SK-N-SH treated with all-trans-retinoic acid at 6 μM for 48 hours (cell line): ENCODE measurements at regions not wholly inside any gene's neighbourhood (a gene's known extent, or its start where the extent isn't known, plus 50 kb on each side); places are given as distances from the start of the nearest gene placed in this dataset.

Experiments
- ATAC-seq: fragments of 200-7000 bp; cut with Tn5 transposase; 3 replicates; pipeline ENCODE4 v1.9.1; 2020; ENCODE audit warnings: mild to moderate bottlenecking, moderate library complexity
- ARNTL ChIP-seq: fragments of 450-650 bp; formaldehyde crosslinking; IDR thresholded peaks from 2 replicates; pipeline ENCODE4 v1.5.0; 2020; ENCODE audit warnings: low read depth, mild to moderate bottlenecking, moderate library complexity, borderline replicate concordance
- BACH2 ChIP-seq: fragments of 250-450 bp; sonication (Bioruptor Pico); IDR thresholded peaks from 2 replicates; pipeline ENCODE4 v1.9.0; 2021; ENCODE audit warnings: mild to moderate bottlenecking, borderline replicate concordance
- CSDC2 ChIP-seq: fragments of 250-450 bp; sonication (Bioruptor Pico); IDR thresholded peaks from 2 replicates; pipeline ENCODE4 v1.5.0; 2020; ENCODE audit warnings: mild to moderate bottlenecking, moderate library complexity
- ESRRG ChIP-seq: fragments of 250-450 bp; sonication (Bioruptor Pico); IDR thresholded peaks from 2 replicates; pipeline ENCODE4 v1.6.1; 2021; ENCODE audit warnings: mild to moderate bottlenecking
- GLIS3 ChIP-seq: fragments of 250-450 bp; sonication (Bioruptor Pico); IDR thresholded peaks from 2 replicates; pipeline ENCODE4 v1.5.0; 2020; ENCODE audit warnings: mild to moderate bottlenecking, moderate library complexity
- ISL1 ChIP-seq: fragments of 250-450 bp; sonication (Bioruptor Pico); IDR thresholded peaks from 2 replicates; pipeline ENCODE4 v2.1.2; 2022; ENCODE audit warnings: mild to moderate bottlenecking, moderate library complexity
- OSR1 ChIP-seq: fragments of 250-450 bp; sonication (Bioruptor Pico); IDR thresholded peaks from 2 replicates; pipeline ENCODE4 v1.8.0; 2022; ENCODE audit warnings: moderate library complexity, mild to moderate bottlenecking, inconsistent platforms
- PATZ1 ChIP-seq: fragments of 250-450 bp; sonication (Bioruptor Pico); IDR thresholded peaks from 2 replicates; pipeline ENCODE4 v1.8.0; 2020; ENCODE audit warnings: mild to moderate bottlenecking, moderate library complexity, borderline replicate concordance
- POU6F1 ChIP-seq: fragments of 250-450 bp; sonication (Bioruptor Pico); IDR thresholded peaks from 2 replicates; pipeline ENCODE4 v1.8.0; 2021; ENCODE audit warnings: low read depth, mild to moderate bottlenecking, moderate library complexity, borderline replicate concordance
- PPARA ChIP-seq: fragments of 250-450 bp; sonication (Bioruptor Pico); IDR thresholded peaks from 2 replicates; pipeline ENCODE4 v1.5.0; 2020; ENCODE audit warnings: mild to moderate bottlenecking, borderline replicate concordance
- RARB ChIP-seq: fragments of 250-450 bp; sonication (Bioruptor Pico); IDR thresholded peaks from 2 replicates; pipeline ENCODE4 v1.8.0; 2021; ENCODE audit warnings: mild to moderate bottlenecking, moderate library complexity
- SNAI2 ChIP-seq: fragments of 250-450 bp; sonication (Bioruptor Pico); IDR thresholded peaks from 2 replicates; pipeline ENCODE4 v1.5.0; 2020; ENCODE audit warnings: mild to moderate bottlenecking, moderate library complexity
- TCF4 ChIP-seq: fragments of 250-450 bp; sonication (Bioruptor Pico); IDR thresholded peaks from 2 replicates; pipeline ENCODE4 v1.8.0; 2021; ENCODE audit warnings: mild to moderate bottlenecking, moderate library complexity, borderline replicate concordance
- TOX ChIP-seq: fragments of 250-450 bp; sonication (Bioruptor Pico); IDR thresholded peaks from 2 replicates; pipeline ENCODE4 v1.8.0; 2021; ENCODE audit warnings: mild to moderate bottlenecking, moderate library complexity, borderline replicate concordance
- TSHZ2 ChIP-seq: fragments of 250-450 bp; sonication (Bioruptor Pico); IDR thresholded peaks from 2 replicates; pipeline ENCODE4 v1.5.0; 2020; ENCODE audit warnings: mild to moderate bottlenecking, moderate library complexity
- ZC3H10 ChIP-seq: fragments of 250-450 bp; sonication (Bioruptor Pico); IDR thresholded peaks from 2 replicates; pipeline ENCODE4 v1.5.1; 2021; ENCODE audit warnings: mild to moderate bottlenecking, moderate library complexity
- ZFP3 ChIP-seq: fragments of 250-450 bp; sonication (Bioruptor Pico); IDR thresholded peaks from 2 replicates; pipeline ENCODE4 v1.5.0; 2020; ENCODE audit warnings: mild to moderate bottlenecking, moderate library complexity
- ZFP30 ChIP-seq: fragments of 450-650 bp; formaldehyde crosslinking; IDR thresholded peaks from 2 replicates; pipeline ENCODE4 v1.5.0; 2022; ENCODE audit warnings: mild to moderate bottlenecking, moderate library complexity
- ZNF565 ChIP-seq: fragments of 450-650 bp; formaldehyde crosslinking; conservative IDR thresholded peaks from 2 replicates; pipeline ENCODE4 v1.5.0; 2020; ENCODE audit warnings: low read depth, mild to moderate bottlenecking, moderate library complexity
- ZNF70 ChIP-seq: fragments of 450-650 bp; formaldehyde crosslinking; IDR thresholded peaks from 2 replicates; pipeline ENCODE4 v1.5.0; 2020; ENCODE audit warnings: mild to moderate bottlenecking, moderate library complexity
- ZNF8 ChIP-seq: fragments of 450-650 bp; formaldehyde crosslinking; IDR thresholded peaks from 2 replicates; pipeline ENCODE4 v1.5.0; 2020; ENCODE audit warnings: mild to moderate bottlenecking, moderate library complexity
- TF ChIP-seq, protein P1 (sequence below): fragments of 250-450 bp; sonication (Bioruptor Pico); IDR thresholded peaks from 2 replicates; pipeline ENCODE4 v1.5.1; 2021; ENCODE audit warnings: mild to moderate bottlenecking, moderate library complexity
- TF ChIP-seq, protein P2 (sequence below): fragments of 250-450 bp; sonication (Bioruptor Pico); IDR thresholded peaks from 2 replicates; pipeline ENCODE4 v1.5.1; 2020; ENCODE audit warnings: low read depth, mild to moderate bottlenecking, moderate library complexity

- no peak for TF ChIP-seq BACH2 (CRISPR knock-in tag)
- TF ChIP-seq, protein P1, sequence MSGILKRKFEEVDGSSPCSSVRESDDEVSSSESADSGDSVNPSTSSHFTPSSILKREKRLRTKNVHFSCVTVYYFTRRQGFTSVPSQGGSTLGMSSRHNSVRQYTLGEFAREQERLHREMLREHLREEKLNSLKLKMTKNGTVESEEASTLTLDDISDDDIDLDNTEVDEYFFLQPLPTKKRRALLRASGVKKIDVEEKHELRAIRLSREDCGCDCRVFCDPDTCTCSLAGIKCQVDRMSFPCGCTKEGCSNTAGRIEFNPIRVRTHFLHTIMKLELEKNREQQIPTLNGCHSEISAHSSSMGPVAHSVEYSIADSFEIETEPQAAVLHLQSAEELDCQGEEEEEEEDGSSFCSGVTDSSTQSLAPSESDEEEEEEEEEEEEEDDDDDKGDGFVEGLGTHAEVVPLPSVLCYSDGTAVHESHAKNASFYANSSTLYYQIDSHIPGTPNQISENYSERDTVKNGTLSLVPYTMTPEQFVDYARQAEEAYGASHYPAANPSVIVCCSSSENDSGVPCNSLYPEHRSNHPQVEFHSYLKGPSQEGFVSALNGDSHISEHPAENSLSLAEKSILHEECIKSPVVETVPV (CRISPR knock-in tag) = no peak
- no peak for TF ChIP-seq ZFP30
- TF ChIP-seq PATZ1 (CRISPR knock-in tag) = no peak
- no peak for TF ChIP-seq ZNF70 (CRISPR knock-in tag)
- no peak for TF ChIP-seq ZFP3 (CRISPR knock-in tag)
- TF ChIP-seq ZNF8 = no peak
- TF ChIP-seq, protein P2, sequence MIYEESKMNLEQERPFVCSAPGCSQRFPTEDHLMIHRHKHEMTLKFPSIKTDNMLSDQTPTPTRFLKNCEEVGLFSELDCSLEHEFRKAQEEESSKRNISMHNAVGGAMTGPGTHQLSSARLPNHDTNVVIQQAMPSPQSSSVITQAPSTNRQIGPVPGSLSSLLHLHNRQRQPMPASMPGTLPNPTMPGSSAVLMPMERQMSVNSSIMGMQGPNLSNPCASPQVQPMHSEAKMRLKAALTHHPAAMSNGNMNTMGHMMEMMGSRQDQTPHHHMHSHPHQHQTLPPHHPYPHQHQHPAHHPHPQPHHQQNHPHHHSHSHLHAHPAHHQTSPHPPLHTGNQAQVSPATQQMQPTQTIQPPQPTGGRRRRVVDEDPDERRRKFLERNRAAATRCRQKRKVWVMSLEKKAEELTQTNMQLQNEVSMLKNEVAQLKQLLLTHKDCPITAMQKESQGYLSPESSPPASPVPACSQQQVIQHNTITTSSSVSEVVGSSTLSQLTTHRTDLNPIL (CRISPR knock-in tag) = no peak
- TF ChIP-seq CSDC2 (CRISPR knock-in tag) = no peak
- TF ChIP-seq PPARA = no peak
- TF ChIP-seq ZC3H10 = 0 out of 2 replicates have a peak, but pooled peaks have one; percentile 11
- TF ChIP-seq TOX (CRISPR knock-in tag) = peak; percentile 60
- TF ChIP-seq SNAI2 (CRISPR knock-in tag) = no peak
- TF ChIP-seq POU6F1 (CRISPR knock-in tag) = no peak
- TF ChIP-seq TSHZ2 (CRISPR knock-in tag) = no peak
- TF ChIP-seq TCF4 (CRISPR knock-in tag) = no peak
- no peak for TF ChIP-seq RARB (CRISPR knock-in tag)
- no peak for TF ChIP-seq OSR1 (CRISPR knock-in tag)
- no peak for TF ChIP-seq ARNTL
- TF ChIP-seq GLIS3 (CRISPR knock-in tag) = no peak
- TF ChIP-seq ZNF565 = no peak
- no peak for TF ChIP-seq ESRRG (CRISPR knock-in tag)
- TF ChIP-seq ISL1 (CRISPR knock-in tag) = peak; percentile 86
- TF ChIP-seq, all 23 proteins: peak for 3
- no peak for ATAC-seq
These were observed 480.2 kb upstream of the ATP2B1 start for GRCh38 chr12:90188857-90189256.

- TF ChIP-seq POU6F1 (CRISPR knock-in tag) = no peak
- TF ChIP-seq ZFP3 (CRISPR knock-in tag) = no peak
- TF ChIP-seq RARB (CRISPR knock-in tag) = no peak
- TF ChIP-seq CSDC2 (CRISPR knock-in tag) = no peak
- no peak for TF ChIP-seq ARNTL
- no peak for TF ChIP-seq ZC3H10
- no peak for TF ChIP-seq ZNF8
- TF ChIP-seq TSHZ2 (CRISPR knock-in tag) = no peak
- no peak for ATAC-seq
These were observed 474.6 kb upstream of the ATP2B1 start for GRCh38 chr12:90183201-90183600.
